Astrocyte (in vitro differentiated cells and primary cell): ENCODE measurements at regions not wholly inside any gene's neighbourhood (a gene's known extent, or its start where the extent isn't known, plus 50 kb on each side); places are given as distances from the start of the nearest gene placed in this dataset.

Experiments
- DNase-seq: peaks from one replicate; pipeline ENCODE4 v3.0.0-alpha.2; 2010; ENCODE audit warnings: low read depth
- FAIRE-seq: peaks from 2 replicates; lab custom pipeline; 2011; peaks lifted over from hg19 to GRCh38; lab: Jason Lieb, UNC
- H2AFZ ChIP-seq: 2 replicates; pipeline ENCODE4 v1.6.0; 2012; ENCODE audit warnings: low read depth, low read length, inconsistent platforms
- H3K27ac ChIP-seq: 2 replicates; pipeline ENCODE4 v1.5.1; 2011; ENCODE audit warnings: low read depth, low read length, inconsistent platforms
- H3K27me3 ChIP-seq: 2 replicates; pipeline ENCODE4 v1.6.0; 2011; ENCODE audit warnings: low read length, inconsistent platforms; ENCODE audit not compliant: insufficient read depth
- H3K36me3 ChIP-seq: 2 replicates; pipeline ENCODE4 v1.5.1; 2011; ENCODE audit warnings: low read length, inconsistent platforms; ENCODE audit not compliant: insufficient read depth
- H3K4me1 ChIP-seq: 2 replicates; pipeline ENCODE4 v1.5.1; 2011; ENCODE audit warnings: low read length, inconsistent platforms; ENCODE audit not compliant: insufficient read depth
- H3K4me2 ChIP-seq: 2 replicates; pipeline ENCODE4 v1.6.0; 2012; ENCODE audit warnings: low read length, inconsistent platforms
- H3K4me3 ChIP-seq: 2 replicates; pipeline ENCODE4 v1.5.1; 2011; ENCODE audit warnings: low read depth, mild to moderate bottlenecking, low read length, inconsistent platforms; ENCODE audit not compliant: insufficient read depth
- H3K79me2 ChIP-seq: 2 replicates; pipeline ENCODE4 v1.6.0; 2012; ENCODE audit warnings: mild to moderate bottlenecking, low read length, inconsistent platforms; ENCODE audit not compliant: insufficient read depth
- H3K9ac ChIP-seq: 2 replicates; pipeline ENCODE4 v1.6.0; 2012; ENCODE audit warnings: mild to moderate bottlenecking, low read length, inconsistent platforms
- H3K9me3 ChIP-seq: 2 replicates; pipeline ENCODE4 v1.5.1; 2012; ENCODE audit warnings: low read depth, mild to moderate bottlenecking, low read length, inconsistent platforms; ENCODE audit not compliant: insufficient read depth
- H4K20me1 ChIP-seq: 2 replicates; pipeline ENCODE4 v1.6.0; 2012; ENCODE audit warnings: low read length, inconsistent platforms; ENCODE audit not compliant: insufficient read depth
- H3K27ac Mint-ChIP-seq: one replicate; pipeline ENCODE4 v1.8.0; 2021; ENCODE audit warnings: mild to moderate bottlenecking, mixed read lengths; ENCODE audit not compliant: unreplicated experiment
- H3K27me3 Mint-ChIP-seq: one replicate; pipeline ENCODE4 v1.8.0; 2021; ENCODE audit warnings: low read depth, mixed read lengths; ENCODE audit not compliant: unreplicated experiment
- H3K36me3 Mint-ChIP-seq: one replicate; pipeline ENCODE4 v1.8.0; 2021; ENCODE audit warnings: low read depth, mixed read lengths; ENCODE audit not compliant: unreplicated experiment
- H3K4me1 Mint-ChIP-seq: one replicate; pipeline ENCODE4 v1.8.0; 2021; ENCODE audit warnings: low read depth, mixed read lengths; ENCODE audit not compliant: unreplicated experiment
- H3K4me3 Mint-ChIP-seq: one replicate; pipeline ENCODE4 v1.8.0; 2021; ENCODE audit warnings: mild to moderate bottlenecking, moderate library complexity, mixed read lengths; ENCODE audit not compliant: unreplicated experiment
- H3K9me3 Mint-ChIP-seq: one replicate; pipeline ENCODE4 v1.8.0; 2021; ENCODE audit warnings: mild to moderate bottlenecking, mixed read lengths; ENCODE audit not compliant: unreplicated experiment
- CTCF ChIP-seq: IDR thresholded peaks from 2 replicates; pipeline ENCODE4 v1.5.1; 2011; ENCODE audit warnings: low read depth, mild to moderate bottlenecking, inconsistent platforms, low read length, moderate library complexity; ENCODE audit not compliant: insufficient read depth
- EZH2 ChIP-seq: IDR thresholded peaks from 2 replicates; pipeline ENCODE4 v1.6.1; 2012; ENCODE audit warnings: mild to moderate bottlenecking, low read length, inconsistent platforms; ENCODE audit not compliant: insufficient read depth

DNA sequence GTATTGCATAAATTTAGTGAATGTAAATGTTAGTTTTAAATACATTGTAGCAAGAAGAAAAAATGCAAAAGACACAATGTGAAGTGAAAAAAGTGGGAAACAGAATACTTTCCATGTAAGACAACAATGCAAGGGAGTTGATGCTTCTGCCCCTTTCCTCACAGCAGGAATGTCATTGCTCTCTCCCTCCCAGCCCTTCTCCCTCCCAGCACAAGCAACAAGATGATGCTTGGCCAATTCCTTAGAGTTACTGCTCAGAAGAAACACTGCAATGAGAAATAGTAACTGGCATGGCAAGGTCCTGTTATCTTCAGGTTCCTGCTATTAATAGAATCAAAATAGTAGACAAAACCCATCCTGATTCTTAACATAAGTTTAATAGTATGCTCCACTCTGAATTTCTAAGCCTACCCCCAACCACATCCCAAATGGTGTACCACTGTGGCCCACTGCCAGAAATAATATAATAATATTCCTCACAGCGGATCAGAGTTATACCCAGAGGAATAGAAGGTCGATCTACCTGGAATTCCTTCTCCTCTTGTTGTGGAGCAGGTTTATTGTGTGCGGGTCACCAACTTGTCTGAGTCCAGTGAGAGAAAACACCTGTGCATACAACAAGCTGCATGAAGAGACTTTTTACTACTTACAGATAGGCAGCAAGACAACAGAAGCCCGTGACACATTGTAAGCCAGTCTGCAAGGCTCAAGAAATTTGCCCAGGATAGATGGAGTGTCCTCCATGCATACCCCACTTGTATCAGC, 69.8 kb upstream of the SLC7A11 start:
- Histone ChIP-seq H4K20me1 (no peaks in the 10 kb centered on the region), H3K79me2 (no peaks in the 10 kb centered on the region), H3K4me1 (peaks cover 12% of the 10 kb centered on the region), H2AFZ (no peak overlapping the region), H3K36me3 (no peaks in the 10 kb centered on the region), H3K27ac (no peak overlapping the region), H3K9ac (no peak overlapping the region), H3K4me2 (no peak overlapping the region), H3K9me3 (no peaks in the 10 kb centered on the region), H3K27me3 (no peaks in the 10 kb centered on the region), H3K4me3 (no peak overlapping the region)
- FAIRE-seq (no peak), DNase-seq (peak; percentile 53)
- H3K27ac Mint-ChIP-seq, result peak overlapping the region; percentile 42
- H3K36me3 Mint-ChIP-seq, result no peaks in the 10 kb centered on the region
- H3K9me3 Mint-ChIP-seq, result no peaks in the 10 kb centered on the region
- peaks cover 33% of the 10 kb centered on the region for H3K4me1 Mint-ChIP-seq
- H3K27me3 Mint-ChIP-seq, result no peaks in the 10 kb centered on the region
- no peak for TF ChIP-seq CTCF
- TF ChIP-seq EZH2, result no peak
- H3K4me3 Mint-ChIP-seq, result no peak overlapping the region

GRCh38 chr4:138310991-138311390, 68.8 kb upstream of the SLC7A11 start:
- no peak for TF ChIP-seq EZH2
- TF ChIP-seq CTCF, result no peak
- H3K4me3 ChIP-seq, result no peak overlapping the region
- no peaks in the 10 kb centered on the region for H3K36me3 ChIP-seq
- peak overlapping the region; percentile 96 for H3K27ac Mint-ChIP-seq
- H3K27me3 ChIP-seq, result no peaks in the 10 kb centered on the region
- H3K9me3 Mint-ChIP-seq, result no peaks in the 10 kb centered on the region
- no peak overlapping the region for H3K9ac ChIP-seq
- H2AFZ ChIP-seq, result no peak overlapping the region
- no peaks in the 10 kb centered on the region for H3K36me3 Mint-ChIP-seq
- H3K4me2 ChIP-seq, result peak overlapping the region; percentile 42
- H3K27me3 Mint-ChIP-seq, result no peaks in the 10 kb centered on the region
- FAIRE-seq, result peak; percentile 74
- peak overlapping the region; percentile 24 for H3K4me3 Mint-ChIP-seq
- H4K20me1 ChIP-seq, result no peaks in the 10 kb centered on the region
- H3K79me2 ChIP-seq, result no peaks in the 10 kb centered on the region
- H3K4me1 ChIP-seq, result peaks cover 12% of the 10 kb centered on the region
- no peak overlapping the region for H3K27ac ChIP-seq
- peak; percentile 85 for DNase-seq
- H3K9me3 ChIP-seq, result no peaks in the 10 kb centered on the region
- peaks cover 33% of the 10 kb centered on the region for H3K4me1 Mint-ChIP-seq

GRCh38 chr4:138310498-138310897, 68.3 kb upstream of the SLC7A11 start:
- peak overlapping the region; percentile 96 for H3K27ac Mint-ChIP-seq
- FAIRE-seq (peak; percentile 26), DNase-seq (peak; percentile 36)
- Histone ChIP-seq H3K9ac (no peak overlapping the region), H3K27me3 (no peaks in the 10 kb centered on the region), H3K36me3 (no peaks in the 10 kb centered on the region), H3K4me2 (peak overlapping the region; percentile 42), H2AFZ (no peak overlapping the region), H3K4me3 (no peak overlapping the region), H3K9me3 (no peaks in the 10 kb centered on the region), H3K79me2 (no peaks in the 10 kb centered on the region), H3K4me1 (peaks cover 12% of the 10 kb centered on the region), H3K27ac (no peak overlapping the region), H4K20me1 (no peaks in the 10 kb centered on the region)
- H3K36me3 Mint-ChIP-seq, result no peaks in the 10 kb centered on the region
- no peak for TF ChIP-seq EZH2
- H3K4me3 Mint-ChIP-seq, result no peak overlapping the region
- no peaks in the 10 kb centered on the region for H3K9me3 Mint-ChIP-seq
- H3K27me3 Mint-ChIP-seq, result no peaks in the 10 kb centered on the region
- H3K4me1 Mint-ChIP-seq, result peaks cover 33% of the 10 kb centered on the region
